GM21717 (cell line): ENCODE measurements at regions not wholly inside any gene's neighbourhood (a gene's known extent, or its start where the extent isn't known, plus 50 kb on each side); places are given as distances from the start of the nearest gene placed in this dataset.

Source experiments
- ATAC-seq: cut with Tn5 transposase; IDR thresholded peaks from one replicate; pipeline ENCODE4 v1.9.1; 2021; ENCODE audit warnings: mild to moderate bottlenecking, moderate library complexity; ENCODE audit not compliant: unreplicated experiment

DNA sequence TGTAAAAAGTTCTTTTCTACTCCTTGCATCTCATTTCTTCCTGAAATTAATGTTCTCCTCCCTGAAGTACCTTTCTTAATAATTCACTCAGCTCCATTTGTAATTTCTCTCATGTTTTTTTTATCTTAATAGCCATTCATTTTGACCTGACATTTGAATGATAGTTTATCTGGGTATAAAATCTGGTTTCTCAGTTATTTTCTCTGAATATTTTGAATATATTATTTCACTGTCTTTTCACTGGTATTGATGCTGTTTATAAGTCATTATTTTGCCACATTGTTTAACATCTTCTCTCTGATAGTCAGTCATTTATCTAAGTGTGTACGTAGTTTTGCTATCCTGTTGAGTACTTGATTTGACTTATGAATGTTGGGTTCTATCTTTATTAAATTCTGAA, 68.8 kb upstream of the ARHGAP18 start:
- ATAC-seq, result no peak

DNA sequence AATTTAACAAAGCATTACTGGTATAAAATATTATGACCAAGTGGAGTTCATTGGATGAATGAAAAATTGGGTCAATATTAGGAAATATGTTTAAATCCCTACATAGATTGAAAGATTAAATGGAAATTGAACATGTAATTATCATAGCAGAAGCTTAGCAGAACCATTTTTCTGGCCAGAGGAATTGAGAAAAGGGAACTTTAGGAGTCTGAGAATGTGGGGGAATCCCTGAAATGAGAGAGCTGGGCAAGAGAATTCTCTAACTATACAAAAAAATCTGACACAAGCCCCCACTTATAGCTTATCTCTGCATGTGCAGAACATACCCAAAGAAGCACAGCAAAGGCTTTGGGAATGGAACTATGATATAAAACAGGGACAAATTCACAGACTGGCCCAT, 67.4 kb upstream of the ARHGAP18 start:
- ATAC-seq, result no peak

- ATAC-seq, result no peak
These were observed 66.8 kb upstream of the ARHGAP18 start for GRCh38 chr6:129776542-129777330.

- no peak for ATAC-seq
These were observed 64.9 kb upstream of the ARHGAP18 start for GRCh38 chr6:129774697-129775447.

GRCh38 chr6:129773304-129773703, 63.3 kb upstream of the ARHGAP18 start:
- ATAC-seq, result no peak

DNA sequence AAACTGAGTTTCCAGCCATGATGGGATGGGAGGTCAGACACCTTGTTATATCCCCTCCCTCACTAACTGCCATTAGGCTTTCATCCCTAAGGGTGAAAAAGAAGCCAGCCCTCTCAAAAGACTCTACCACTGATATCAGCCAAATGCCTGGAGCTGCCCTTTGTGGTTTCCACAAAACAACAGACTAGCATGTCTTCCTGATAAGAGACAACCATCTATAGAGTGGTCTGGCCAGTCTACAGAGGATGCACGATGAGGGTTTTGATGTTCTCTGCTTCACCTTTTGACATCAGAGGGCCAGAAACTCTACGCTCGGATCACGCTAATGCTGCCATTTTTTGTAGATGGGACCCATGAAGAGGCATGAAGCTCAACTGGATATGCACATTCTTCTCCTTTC, 61.7 kb upstream of the ARHGAP18 start:
- no peak for ATAC-seq

DNA sequence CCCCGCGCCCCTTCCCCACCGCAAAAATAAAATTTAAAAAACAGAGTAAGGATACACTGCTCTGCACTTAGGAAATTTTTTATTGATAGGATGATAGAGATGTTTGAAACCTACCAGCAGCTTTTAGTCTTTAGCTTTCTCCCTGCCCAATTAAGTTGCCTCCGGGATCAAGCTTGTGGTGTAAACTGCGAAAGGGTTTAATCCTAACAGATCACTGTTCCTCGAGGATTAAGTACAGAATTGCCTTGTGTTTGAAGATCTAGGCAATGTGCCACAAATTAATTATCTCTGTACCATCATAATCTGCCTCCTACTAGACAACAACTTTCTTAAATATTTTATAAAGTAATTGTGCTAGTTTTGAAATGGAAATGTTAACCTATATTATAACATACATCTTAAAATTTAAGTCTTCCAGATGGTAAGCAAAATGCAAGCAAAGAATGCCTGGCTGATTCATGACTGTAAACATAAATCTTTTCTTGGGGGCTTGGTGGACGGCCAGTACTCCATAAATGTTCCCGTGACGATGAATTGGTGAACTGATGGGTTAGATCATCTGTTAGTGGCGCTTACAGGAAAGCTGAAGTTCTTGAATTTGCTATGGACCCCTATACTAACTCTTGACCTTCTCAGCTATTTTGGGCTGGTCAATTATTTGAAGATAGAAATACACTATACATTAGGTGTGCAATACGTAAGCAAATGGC, 58.0 kb upstream of the ARHGAP18 start:
- ATAC-seq, result no peak

GRCh38 chr6:129766959-129767728, 57.2 kb upstream of the ARHGAP18 start:
- peak; percentile 88 for ATAC-seq

GRCh38 chr6:129764761-129765407, 54.9 kb upstream of the ARHGAP18 start:
- ATAC-seq, result no peak

DNA sequence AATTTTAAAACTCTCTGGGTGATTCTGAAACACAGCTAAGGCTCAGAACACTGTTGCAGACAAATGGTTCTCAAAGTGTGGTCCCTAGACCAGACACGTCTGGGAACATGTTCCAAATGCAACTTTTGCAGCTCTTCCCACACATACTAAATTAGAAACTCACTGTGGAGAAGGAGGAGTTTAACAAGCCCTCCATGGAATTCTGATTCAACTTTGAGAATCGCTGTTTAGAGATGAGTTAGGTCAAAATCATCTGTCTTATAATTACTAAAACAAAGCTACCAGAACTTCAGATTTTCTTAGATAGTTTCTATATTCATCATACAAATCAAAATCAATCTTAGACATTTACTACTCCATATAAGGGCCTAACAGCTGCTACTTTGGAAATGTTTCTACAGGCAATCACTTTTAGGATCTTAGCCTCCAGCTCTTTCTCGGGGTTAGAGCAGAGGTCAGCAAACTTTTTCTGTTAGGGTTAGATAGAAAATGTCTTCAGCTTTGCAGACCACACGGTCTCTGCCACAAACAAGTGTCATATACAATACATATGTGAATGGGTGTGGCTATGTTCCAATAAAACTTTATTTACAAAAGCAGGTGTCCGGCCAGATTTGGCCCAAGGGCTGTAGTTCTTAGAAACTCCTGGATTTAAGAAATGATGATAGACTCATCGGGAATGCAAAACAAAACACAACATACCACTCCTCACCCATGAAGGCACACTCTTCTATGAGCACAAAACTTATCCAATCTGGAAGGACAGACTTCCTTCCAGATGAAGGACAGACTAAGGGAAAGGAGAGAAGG, 50.0 kb upstream of the ARHGAP18 start:
- no peak for ATAC-seq
